ENCODE measurements at regions not wholly inside any gene's neighbourhood (a gene's known extent, or its start where the extent isn't known, plus 50 kb on each side); places are given as distances from the start of the nearest gene placed in this dataset.
A peak's percentile ranks its signal among the peaks of the same experiment; 100 is the strongest.
"Not testable (repeated sequence)": the region's sequence is repeated elsewhere in the genome, so short reads cannot be mapped to it uniquely, and the experiment has no call there.

DNA sequence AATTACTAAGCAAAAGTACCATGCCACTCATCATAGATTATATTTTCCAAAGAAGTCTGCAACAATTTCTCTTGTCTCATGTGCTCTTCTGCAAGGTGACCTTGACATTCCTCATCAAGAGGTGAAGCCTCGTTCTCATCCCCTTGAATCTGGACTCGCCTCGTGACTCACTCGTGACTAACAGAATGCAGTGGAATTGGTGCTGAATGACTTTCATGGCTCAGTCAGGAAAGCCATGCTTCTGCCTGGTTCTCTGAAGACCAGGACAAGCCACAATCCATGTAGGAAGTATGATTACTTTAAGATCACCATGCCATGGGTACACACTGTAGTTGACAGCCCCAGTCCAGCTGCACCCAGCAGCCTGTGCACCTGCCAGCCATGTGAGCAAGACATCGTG is 335.8 kb downstream of the GADD45G start:
- H3K27me3 ChIP-seq (ENCODE audit: control insufficient read depth, insufficient read depth, low read length), result no peaks in the 10 kb centered on the region
- no peaks in the 10 kb centered on the region for H3K36me3 ChIP-seq (ENCODE audit: control insufficient read depth, insufficient read depth, low read length)
- H3K9ac ChIP-seq (ENCODE audit: low read length), result no peak overlapping the region
- no peak overlapping the region for H3K27ac ChIP-seq (ENCODE audit: low read depth, low read length)
- H3K4me3 ChIP-seq (ENCODE audit: low read length), result no peak overlapping the region
- H3K4me1 ChIP-seq (ENCODE audit: control insufficient read depth, insufficient read depth, low read length), result peaks cover 29% of the 10 kb centered on the region

DNA sequence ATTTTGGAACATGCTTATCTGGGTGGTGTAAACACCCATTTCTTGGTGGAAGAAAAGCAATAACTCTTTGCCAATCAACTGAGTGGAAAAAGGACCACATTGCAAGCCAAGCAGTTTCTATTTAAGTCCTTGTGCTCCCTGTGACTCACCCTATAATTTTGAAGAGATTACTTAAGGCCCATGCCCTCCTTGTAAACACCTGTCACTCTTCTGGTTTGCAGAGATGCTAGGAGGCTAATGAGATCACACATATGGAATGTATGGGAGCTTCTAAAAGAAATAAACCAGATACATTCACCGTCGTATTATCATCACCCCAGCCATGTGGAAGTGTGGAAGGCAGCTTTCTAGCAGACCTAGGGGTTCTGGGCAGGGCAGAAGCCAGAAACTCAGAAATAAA is 337.1 kb downstream of the GADD45G start:
- H3K9ac ChIP-seq (ENCODE audit: low read length), result no peak overlapping the region
- no peaks in the 10 kb centered on the region for H3K36me3 ChIP-seq (ENCODE audit: control insufficient read depth, insufficient read depth, low read length)
- peaks cover 30% of the 10 kb centered on the region for H3K4me1 ChIP-seq (ENCODE audit: control insufficient read depth, insufficient read depth, low read length)
- H3K4me3 ChIP-seq (ENCODE audit: low read length), result no peak overlapping the region
- H3K27me3 ChIP-seq (ENCODE audit: control insufficient read depth, insufficient read depth, low read length), result no peaks in the 10 kb centered on the region
- H3K27ac ChIP-seq (ENCODE audit: low read depth, low read length), result peak overlapping the region; percentile 62

DNA sequence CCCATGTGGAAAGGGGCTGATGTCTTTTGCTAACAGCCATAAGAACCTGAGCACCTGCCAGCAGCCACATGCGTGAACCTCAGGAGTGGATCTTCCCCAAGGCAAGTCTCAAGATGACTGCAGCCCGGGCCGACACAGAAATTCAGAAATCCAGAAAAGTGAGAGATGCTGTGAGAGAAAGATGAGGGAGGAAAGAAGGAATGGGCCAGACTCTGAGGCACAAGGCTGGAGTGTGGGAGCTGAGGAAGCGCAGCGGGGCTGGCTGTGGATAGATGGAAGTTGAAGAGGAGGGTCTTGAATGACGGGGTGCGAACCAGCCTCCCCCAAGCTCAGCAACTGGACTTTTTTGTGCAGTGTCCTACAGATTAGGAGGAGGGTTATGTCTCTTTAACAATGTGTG is 337.8 kb downstream of the GADD45G start:
- no peaks in the 10 kb centered on the region for H3K27me3 ChIP-seq (ENCODE audit: control insufficient read depth, insufficient read depth, low read length)
- peak overlapping the region; percentile 62 for H3K27ac ChIP-seq (ENCODE audit: low read depth, low read length)
- no peak overlapping the region for H3K9ac ChIP-seq (ENCODE audit: low read length)
- peaks cover 30% of the 10 kb centered on the region for H3K4me1 ChIP-seq (ENCODE audit: control insufficient read depth, insufficient read depth, low read length)
- no peaks in the 10 kb centered on the region for H3K36me3 ChIP-seq (ENCODE audit: control insufficient read depth, insufficient read depth, low read length)
- no peak overlapping the region for H3K4me3 ChIP-seq (ENCODE audit: low read length)

DNA sequence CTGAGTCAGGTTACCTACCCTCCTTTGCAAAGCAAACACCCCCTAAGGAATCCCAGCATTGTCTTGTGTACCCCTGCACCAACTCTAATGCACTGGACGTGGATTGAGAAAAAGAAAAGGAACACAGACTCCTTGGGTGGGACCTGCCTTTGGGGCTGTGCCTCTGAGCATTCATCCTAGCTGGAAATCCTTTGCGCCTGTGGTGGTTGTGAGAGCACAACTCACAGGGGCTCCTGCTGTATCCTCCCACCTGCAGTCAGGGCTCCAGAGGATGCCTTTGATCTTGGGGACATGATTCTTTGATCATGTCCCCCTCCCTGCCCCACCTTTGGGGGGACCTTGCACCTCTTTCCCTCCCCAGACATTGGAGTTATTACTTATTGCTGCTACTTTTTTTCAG is 338.5 kb downstream of the GADD45G start:
- H3K36me3 ChIP-seq (ENCODE audit: control insufficient read depth, insufficient read depth, low read length), result no peaks in the 10 kb centered on the region
- H3K27me3 ChIP-seq (ENCODE audit: control insufficient read depth, insufficient read depth, low read length), result no peaks in the 10 kb centered on the region
- H3K4me1 ChIP-seq (ENCODE audit: control insufficient read depth, insufficient read depth, low read length), result peaks cover 30% of the 10 kb centered on the region
- no peak overlapping the region for H3K9ac ChIP-seq (ENCODE audit: low read length)
- no peak overlapping the region for H3K4me3 ChIP-seq (ENCODE audit: low read length)
- peak overlapping the region; percentile 19 for H3K27ac ChIP-seq (ENCODE audit: low read depth, low read length)

DNA sequence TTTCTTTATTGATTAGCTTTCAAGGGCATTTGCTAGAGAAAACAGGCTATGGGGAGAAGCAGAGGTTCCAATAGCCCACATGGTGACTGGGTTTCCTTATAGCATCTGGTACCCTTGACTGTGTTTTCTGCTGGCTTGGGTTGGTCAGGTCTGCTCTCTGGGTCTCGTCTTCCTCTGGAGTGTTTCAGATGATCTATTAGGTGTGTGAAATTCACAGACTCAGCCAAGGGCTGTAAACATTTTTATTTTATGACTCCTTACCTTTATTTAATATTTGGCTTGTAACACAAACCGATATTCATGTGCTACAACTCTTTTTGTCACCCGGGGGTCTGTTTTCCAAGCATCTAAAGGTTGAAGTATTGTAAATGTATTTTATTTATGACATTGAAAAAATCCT is 338.9 kb downstream of the GADD45G start:
- Histone ChIP-seq H3K9ac (ENCODE audit: low read length) (no peak overlapping the region), H3K36me3 (ENCODE audit: control insufficient read depth, insufficient read depth, low read length) (no peaks in the 10 kb centered on the region), H3K4me1 (ENCODE audit: control insufficient read depth, insufficient read depth, low read length) (peaks cover 30% of the 10 kb centered on the region), H3K27ac (ENCODE audit: low read depth, low read length) (peak overlapping the region; percentile 50), H3K4me3 (ENCODE audit: low read length) (no peak overlapping the region), H3K27me3 (ENCODE audit: control insufficient read depth, insufficient read depth, low read length) (no peaks in the 10 kb centered on the region)

DNA sequence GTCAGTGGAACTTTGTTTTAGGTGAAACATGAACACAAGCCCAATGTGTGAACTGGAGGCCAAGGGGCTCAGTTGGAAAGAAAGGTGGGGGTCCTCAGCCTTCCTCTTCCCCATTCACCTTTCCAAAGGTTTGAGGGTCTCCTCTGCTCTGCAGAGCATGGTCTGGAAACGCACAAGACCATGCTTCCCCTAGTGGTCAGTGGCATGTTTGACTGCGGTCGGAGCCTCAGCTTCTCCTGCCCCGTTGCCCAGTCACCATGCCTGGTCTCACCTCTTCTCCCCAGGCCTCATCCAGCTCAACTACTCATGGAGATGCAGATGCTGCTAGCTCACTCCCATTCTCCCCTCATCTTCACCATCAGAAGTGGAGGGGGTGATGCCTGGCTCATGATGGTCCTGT is 340.3 kb downstream of the GADD45G start:
- Histone ChIP-seq H3K27me3 (ENCODE audit: control insufficient read depth, insufficient read depth, low read length) (no peaks in the 10 kb centered on the region), H3K36me3 (ENCODE audit: control insufficient read depth, insufficient read depth, low read length) (no peaks in the 10 kb centered on the region), H3K9ac (ENCODE audit: low read length) (no peak overlapping the region), H3K4me1 (ENCODE audit: control insufficient read depth, insufficient read depth, low read length) (peaks cover 30% of the 10 kb centered on the region), H3K4me3 (ENCODE audit: low read length) (no peak overlapping the region), H3K27ac (ENCODE audit: low read depth, low read length) (no peak overlapping the region)

DNA sequence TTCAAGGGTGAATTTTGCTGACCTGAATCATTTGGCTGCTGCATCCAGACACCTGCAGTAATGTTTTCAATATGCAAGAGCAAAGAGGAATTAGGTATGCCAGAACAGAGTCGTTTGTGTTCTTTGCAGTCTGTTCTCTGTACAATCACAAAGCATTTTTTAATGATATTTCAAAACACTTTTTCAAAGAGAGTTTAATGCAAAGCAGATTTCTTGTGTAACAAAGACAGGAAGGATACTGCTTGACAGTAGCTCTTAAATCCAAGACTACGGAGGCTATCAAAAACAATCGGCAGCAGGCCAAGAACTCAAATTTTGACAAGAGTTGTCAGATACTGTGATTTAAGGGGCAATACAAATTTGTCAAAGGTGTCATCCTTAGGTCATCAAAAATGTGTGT is 341.9 kb downstream of the GADD45G start:
- no peaks in the 10 kb centered on the region for H3K36me3 ChIP-seq (ENCODE audit: control insufficient read depth, insufficient read depth, low read length)
- H3K4me1 ChIP-seq (ENCODE audit: control insufficient read depth, insufficient read depth, low read length), result peaks cover 26% of the 10 kb centered on the region
- no peak overlapping the region for H3K9ac ChIP-seq (ENCODE audit: low read length)
- no peak overlapping the region for H3K27ac ChIP-seq (ENCODE audit: low read depth, low read length)
- no peaks in the 10 kb centered on the region for H3K27me3 ChIP-seq (ENCODE audit: control insufficient read depth, insufficient read depth, low read length)
- H3K4me3 ChIP-seq (ENCODE audit: low read length), result no peak overlapping the region

DNA sequence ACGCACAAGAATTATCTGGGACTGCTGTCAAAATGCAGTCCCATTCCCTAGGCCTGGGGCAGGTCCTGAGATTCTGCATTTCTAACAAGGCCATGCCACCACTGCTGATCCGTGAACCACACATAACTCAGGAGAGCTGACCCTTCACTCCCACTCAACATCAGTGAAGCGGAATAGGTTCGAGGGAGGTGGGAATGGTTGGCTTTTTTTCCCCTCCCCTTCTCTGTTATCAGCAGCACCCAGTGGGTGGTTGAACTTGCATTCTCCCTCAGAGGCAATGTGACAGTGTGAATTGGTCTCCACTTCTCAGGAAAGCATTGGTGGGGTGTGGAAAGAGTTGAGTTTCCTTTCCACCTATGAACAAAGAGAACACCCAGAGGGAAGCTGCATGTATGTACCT is 344.3 kb downstream of the GADD45G start:
- H3K36me3 ChIP-seq (ENCODE audit: control insufficient read depth, insufficient read depth, low read length), result no peaks in the 10 kb centered on the region
- H3K27me3 ChIP-seq (ENCODE audit: control insufficient read depth, insufficient read depth, low read length), result no peaks in the 10 kb centered on the region
- H3K4me1 ChIP-seq (ENCODE audit: control insufficient read depth, insufficient read depth, low read length), result peaks cover 10% of the 10 kb centered on the region
- H3K9ac ChIP-seq (ENCODE audit: low read length), result no peak overlapping the region
- no peak overlapping the region for H3K4me3 ChIP-seq (ENCODE audit: low read length)
- H3K27ac ChIP-seq (ENCODE audit: low read depth, low read length), result no peak overlapping the region

DNA sequence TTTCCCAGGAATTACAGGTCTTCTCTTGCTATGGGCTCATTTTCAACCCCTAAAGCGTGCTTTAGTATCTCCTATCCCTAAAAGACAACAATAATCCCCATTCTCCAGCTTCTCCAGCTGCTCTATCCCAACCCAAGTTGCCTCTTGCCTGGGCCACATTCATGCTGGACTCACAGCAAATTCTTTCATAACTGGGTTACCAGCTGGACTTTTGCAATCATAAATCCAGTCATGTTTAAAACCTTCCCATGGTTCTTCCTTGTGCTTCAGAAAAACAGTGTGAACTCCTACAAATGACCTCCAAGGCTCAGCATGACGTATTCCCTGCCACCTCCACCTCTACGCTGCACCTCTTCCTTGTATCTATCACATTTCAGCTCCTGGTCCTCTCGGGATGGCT is 346.9 kb downstream of the GADD45G start:
- Histone ChIP-seq H3K4me1 (ENCODE audit: control insufficient read depth, insufficient read depth, low read length) (peaks cover 4% of the 10 kb centered on the region), H3K9ac (ENCODE audit: low read length) (no peak overlapping the region), H3K27ac (ENCODE audit: low read depth, low read length) (no peak overlapping the region), H3K4me3 (ENCODE audit: low read length) (no peak overlapping the region), H3K36me3 (ENCODE audit: control insufficient read depth, insufficient read depth, low read length) (no peaks in the 10 kb centered on the region), H3K27me3 (ENCODE audit: control insufficient read depth, insufficient read depth, low read length) (no peaks in the 10 kb centered on the region)

DNA sequence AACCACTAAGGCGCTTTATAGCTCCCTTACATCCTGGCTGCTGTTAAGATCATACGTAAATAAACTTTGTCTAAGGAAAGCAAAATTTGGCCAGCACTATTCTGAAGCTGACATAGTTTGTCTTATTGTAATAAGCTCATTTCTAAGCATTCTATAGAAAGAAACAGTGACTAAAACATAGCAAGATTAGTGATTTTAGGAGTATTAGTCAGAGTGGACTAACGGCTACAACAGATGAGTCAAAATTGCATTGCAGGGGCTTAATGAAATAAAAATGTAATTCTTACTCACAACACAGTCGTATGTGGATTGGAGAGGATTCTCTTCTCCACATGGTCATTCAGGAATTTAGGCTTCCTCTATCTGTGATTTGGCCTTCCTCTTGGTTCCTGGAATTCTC is 347.6 kb downstream of the GADD45G start:
- no peak overlapping the region for H3K9ac ChIP-seq (ENCODE audit: low read length)
- no peaks in the 10 kb centered on the region for H3K36me3 ChIP-seq (ENCODE audit: control insufficient read depth, insufficient read depth, low read length)
- no peak overlapping the region for H3K27ac ChIP-seq (ENCODE audit: low read depth, low read length)

DNA sequence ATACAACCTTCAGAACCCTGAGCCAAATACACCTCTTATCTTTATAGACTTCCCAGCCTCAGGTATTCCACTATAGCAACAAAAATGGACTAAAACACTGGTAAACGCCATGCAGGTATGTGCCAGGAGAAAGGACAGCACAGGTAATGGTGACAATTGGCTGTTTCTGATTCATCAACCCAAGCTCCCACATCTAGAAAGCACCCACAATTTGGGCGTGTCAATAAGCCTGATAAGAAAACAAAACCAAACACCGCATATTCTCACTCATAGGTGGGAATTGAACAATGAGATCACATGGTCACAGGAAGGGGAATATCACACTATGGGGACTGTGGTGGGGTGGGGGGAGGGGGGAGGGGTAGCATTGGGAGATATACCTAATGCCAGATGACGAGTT is 348.5 kb downstream of the GADD45G start:
- H3K9ac ChIP-seq (ENCODE audit: low read length); H3K4me3 ChIP-seq (ENCODE audit: low read length); H3K27ac ChIP-seq (ENCODE audit: low read depth, low read length): not testable (repeated sequence)

More for the DNA sequence above, 347.6 kb downstream of the GADD45G start:
- H3K27me3 ChIP-seq (ENCODE audit: control insufficient read depth, insufficient read depth, low read length), result no peaks in the 10 kb centered on the region
- H3K4me3 ChIP-seq (ENCODE audit: low read length), result no peak overlapping the region
- peaks cover 6% of the 10 kb centered on the region for H3K4me1 ChIP-seq (ENCODE audit: control insufficient read depth, insufficient read depth, low read length)

DNA sequence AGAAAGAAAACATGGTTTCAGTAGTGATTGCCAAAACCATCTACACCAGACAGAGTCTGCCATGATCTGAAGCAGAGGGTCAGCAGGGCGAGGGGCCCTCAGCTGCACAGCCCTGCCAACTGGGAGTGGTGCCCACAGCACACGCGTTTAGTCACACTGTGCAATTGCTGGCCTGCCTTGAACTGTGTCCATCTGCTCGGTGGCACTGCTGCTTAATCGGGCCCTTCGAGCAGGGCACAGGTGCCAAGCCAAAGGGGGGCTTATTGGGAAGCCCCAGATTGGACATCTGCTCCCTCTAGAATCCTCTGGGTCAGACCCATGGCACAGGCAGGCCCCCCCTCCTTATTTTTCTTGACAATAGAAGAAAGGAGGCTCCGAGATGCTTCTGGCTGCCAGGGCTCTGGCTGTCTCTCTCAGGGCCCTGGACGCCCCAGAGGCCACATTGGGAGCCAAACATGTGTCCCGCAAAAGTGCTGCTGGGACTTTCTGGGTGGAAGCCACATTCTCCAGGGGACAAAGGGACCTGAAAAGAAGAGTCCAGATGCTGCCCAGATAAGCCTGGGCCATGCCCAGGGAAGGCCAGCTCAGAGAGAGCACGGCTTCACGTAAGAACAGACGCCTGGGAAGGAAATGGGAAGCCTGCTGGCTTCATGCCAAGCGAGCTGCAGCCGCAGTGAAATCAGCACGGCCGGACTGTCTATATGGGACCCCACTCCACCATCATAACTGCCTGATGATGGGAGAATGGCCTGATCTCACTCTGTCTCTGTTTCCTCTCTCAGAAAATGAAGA is 349.2 kb downstream of the GADD45G start:
- peaks cover 6% of the 10 kb centered on the region for H3K4me1 ChIP-seq (ENCODE audit: control insufficient read depth, insufficient read depth, low read length)
- H3K4me3 ChIP-seq (ENCODE audit: low read length), result no peak overlapping the region
- H3K27ac ChIP-seq (ENCODE audit: low read depth, low read length), result no peak overlapping the region
- H3K36me3 ChIP-seq (ENCODE audit: control insufficient read depth, insufficient read depth, low read length), result no peaks in the 10 kb centered on the region
- no peaks in the 10 kb centered on the region for H3K27me3 ChIP-seq (ENCODE audit: control insufficient read depth, insufficient read depth, low read length)
- no peak overlapping the region for H3K9ac ChIP-seq (ENCODE audit: low read length)

More for the DNA sequence above, 348.5 kb downstream of the GADD45G start:
- not testable (repeated sequence) for H3K4me1 ChIP-seq (ENCODE audit: control insufficient read depth, insufficient read depth, low read length); H3K27me3 ChIP-seq (ENCODE audit: control insufficient read depth, insufficient read depth, low read length); H3K36me3 ChIP-seq (ENCODE audit: control insufficient read depth, insufficient read depth, low read length)

DNA sequence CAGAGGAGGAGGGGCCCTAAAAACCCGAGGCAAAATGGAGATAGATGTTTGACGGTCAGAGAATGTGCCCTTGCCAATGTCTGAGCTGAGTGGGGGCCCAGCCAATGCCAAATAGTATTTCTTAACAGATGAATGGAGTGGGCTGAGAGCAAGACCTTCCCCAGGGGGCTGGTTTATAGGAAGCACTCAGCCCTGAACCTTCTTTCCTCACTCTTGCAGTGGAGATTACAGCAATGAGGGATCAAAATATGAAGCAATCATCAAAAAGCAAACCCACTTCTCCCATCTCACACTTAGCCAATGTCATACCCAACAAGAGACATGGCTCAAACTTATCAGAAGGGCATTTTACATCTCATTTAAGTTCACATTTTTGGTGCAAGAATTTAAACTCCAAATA is 350.3 kb downstream of the GADD45G start:
- no peak overlapping the region for H3K9ac ChIP-seq (ENCODE audit: low read length)
- H3K27ac ChIP-seq (ENCODE audit: low read depth, low read length), result no peak overlapping the region
- no peaks in the 10 kb centered on the region for H3K27me3 ChIP-seq (ENCODE audit: control insufficient read depth, insufficient read depth, low read length)
- no peak overlapping the region for H3K4me3 ChIP-seq (ENCODE audit: low read length)
- peaks cover 6% of the 10 kb centered on the region for H3K4me1 ChIP-seq (ENCODE audit: control insufficient read depth, insufficient read depth, low read length)
- no peaks in the 10 kb centered on the region for H3K36me3 ChIP-seq (ENCODE audit: control insufficient read depth, insufficient read depth, low read length)
